ENCODE measurements at regions not wholly inside any gene's neighbourhood (a gene's known extent, or its start where the extent isn't known, plus 50 kb on each side); places are given as distances from the start of the nearest gene placed in this dataset.

DNA sequence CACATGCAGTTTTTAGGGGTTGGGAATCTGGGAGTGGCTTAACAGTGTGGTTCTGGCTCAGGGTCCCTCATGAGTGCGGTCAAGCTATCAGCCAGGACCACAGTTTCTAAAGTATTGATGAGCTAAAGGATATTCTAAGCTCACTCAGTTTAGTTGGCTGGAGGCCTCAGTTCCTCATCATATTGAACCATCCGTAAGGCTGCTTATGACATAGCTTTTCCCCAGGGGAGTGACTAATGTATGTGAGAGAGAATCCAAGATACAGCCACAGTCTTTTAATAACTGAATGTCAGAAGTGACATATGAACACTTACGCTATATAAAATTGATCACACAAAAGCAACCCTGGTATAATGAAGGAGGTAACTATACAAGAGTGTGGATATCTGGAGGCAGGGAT lies 245.3 kb downstream of the POLR1F start:
- TF ChIP-seq, protein P1, sequence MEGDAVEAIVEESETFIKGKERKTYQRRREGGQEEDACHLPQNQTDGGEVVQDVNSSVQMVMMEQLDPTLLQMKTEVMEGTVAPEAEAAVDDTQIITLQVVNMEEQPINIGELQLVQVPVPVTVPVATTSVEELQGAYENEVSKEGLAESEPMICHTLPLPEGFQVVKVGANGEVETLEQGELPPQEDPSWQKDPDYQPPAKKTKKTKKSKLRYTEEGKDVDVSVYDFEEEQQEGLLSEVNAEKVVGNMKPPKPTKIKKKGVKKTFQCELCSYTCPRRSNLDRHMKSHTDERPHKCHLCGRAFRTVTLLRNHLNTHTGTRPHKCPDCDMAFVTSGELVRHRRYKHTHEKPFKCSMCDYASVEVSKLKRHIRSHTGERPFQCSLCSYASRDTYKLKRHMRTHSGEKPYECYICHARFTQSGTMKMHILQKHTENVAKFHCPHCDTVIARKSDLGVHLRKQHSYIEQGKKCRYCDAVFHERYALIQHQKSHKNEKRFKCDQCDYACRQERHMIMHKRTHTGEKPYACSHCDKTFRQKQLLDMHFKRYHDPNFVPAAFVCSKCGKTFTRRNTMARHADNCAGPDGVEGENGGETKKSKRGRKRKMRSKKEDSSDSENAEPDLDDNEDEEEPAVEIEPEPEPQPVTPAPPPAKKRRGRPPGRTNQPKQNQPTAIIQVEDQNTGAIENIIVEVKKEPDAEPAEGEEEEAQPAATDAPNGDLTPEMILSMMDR (conservative IDR thresholded peaks at IDR 0.05; ENCODE audit: low read length) = no peak
- H3K4me3 ChIP-seq (ENCODE audit: low read length) = no peak overlapping the region
- no peak for DNase-seq (ENCODE audit: low read depth)

DNA sequence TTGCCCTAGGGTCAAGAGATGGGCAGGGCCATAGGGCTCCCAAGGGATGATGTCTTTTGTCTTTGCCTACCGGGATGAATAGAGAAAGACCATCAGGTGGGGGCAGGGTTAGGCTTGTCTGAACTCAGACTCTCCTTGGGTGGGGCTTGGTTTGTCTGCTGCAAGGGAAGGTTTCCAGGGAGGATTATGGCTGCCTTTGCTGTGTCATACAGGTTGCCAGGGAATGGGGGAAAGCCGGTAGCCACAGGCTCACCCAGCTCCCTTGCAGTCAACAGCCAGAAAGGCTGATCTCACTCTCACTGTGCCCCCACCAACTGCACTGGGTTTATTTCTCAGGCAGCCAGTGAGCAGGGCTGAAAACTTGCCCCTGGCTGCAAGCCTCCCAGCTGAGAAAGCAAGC lies 253.2 kb downstream of the POLR1F start:
- no peak overlapping the region for H3K4me3 ChIP-seq (ENCODE audit: low read length)
- no peak for DNase-seq (ENCODE audit: low read depth)
- TF ChIP-seq, protein P1 (conservative IDR thresholded peaks at IDR 0.05; ENCODE audit: low read length) = no peak

DNA sequence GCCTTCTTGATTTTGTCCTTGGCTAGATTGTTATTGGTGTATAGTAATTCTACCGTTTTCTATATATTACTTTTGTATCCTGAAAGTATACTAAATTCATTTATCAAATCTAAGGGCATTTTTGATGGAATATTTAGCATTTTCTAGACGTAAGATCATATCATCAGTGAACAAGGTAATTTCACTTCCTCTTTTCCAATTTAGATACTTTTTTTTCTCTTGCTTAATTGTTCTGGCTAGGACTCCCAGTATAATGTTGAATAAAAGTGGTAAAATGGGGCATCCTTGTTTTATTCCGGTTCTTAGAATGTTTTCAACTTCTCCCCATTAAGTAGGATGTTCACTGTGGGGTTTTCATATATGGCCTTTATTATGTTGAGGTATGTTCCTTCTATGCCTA lies 260.7 kb downstream of the POLR1F start:
- TF ChIP-seq, protein P1 (conservative IDR thresholded peaks at IDR 0.05; ENCODE audit: low read length) = no peak
- no peak for DNase-seq (ENCODE audit: low read depth)
- no peak overlapping the region for H3K4me3 ChIP-seq (ENCODE audit: low read length)

DNA sequence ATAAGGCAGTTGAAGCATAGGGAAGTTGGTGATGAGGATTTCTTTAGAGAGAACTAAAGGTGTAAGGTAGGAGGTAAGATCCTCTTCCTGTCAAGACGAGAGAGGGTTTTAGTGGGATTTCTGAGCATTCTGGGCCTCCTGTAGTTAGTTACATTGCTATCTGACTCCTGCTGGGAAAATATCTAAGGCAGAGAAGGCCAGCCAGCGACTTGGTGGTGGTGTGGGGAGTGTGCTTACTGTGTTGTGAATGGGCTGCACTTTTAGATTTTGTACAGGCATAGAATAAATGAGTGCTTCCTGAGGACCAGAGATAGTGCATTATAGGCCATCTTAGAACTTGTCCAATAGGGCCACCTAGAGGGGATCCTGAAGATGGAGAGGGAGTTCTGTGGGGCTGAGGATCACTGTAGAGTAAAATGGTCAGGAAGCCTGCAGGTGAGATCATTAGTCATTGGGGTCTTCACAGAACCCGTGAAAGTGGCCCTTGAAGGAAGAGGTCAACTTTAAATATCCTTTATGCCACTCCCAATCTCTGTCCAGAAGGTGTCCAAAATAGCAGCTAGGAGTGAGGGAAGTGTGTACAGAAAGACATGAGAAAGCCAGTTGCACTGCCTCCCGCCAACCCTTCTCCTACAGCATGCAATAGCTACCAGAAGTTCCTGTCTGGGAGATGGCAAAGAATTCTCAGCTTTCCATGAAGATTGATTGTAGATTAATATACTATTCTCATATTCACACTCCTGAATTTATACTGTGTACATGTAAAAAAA lies 266.6 kb downstream of the POLR1F start:
- TF ChIP-seq, protein P1 (conservative IDR thresholded peaks at IDR 0.05; ENCODE audit: low read length) = peak; percentile 87
- peak; percentile 69 for DNase-seq (ENCODE audit: low read depth)
- H3K4me3 ChIP-seq (ENCODE audit: low read length) = no peak overlapping the region

DNA sequence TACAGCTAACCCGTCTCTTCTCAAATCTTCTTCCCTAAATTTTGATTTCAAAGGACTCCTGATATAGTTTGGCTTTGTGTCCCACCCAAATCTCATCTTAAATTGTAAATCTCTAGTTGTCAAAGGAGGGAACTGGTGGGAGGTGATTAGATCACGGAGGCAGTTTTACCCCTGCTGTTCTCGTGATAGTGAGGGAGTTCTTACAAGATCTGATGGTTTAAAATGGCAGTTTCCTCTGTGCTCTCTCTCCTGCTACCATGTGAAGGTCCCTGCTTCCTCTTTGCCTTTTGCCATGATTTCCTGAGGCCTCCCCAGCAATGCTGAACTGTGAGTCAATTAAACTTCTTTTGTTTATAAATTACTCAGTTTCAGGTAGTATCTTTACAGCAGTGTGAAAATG lies 269.3 kb downstream of the POLR1F start:
- H3K4me3 ChIP-seq (ENCODE audit: low read length) = no peak overlapping the region
- TF ChIP-seq, protein P1 (conservative IDR thresholded peaks at IDR 0.05; ENCODE audit: low read length) = no peak
- DNase-seq (ENCODE audit: low read depth) = no peak

DNA sequence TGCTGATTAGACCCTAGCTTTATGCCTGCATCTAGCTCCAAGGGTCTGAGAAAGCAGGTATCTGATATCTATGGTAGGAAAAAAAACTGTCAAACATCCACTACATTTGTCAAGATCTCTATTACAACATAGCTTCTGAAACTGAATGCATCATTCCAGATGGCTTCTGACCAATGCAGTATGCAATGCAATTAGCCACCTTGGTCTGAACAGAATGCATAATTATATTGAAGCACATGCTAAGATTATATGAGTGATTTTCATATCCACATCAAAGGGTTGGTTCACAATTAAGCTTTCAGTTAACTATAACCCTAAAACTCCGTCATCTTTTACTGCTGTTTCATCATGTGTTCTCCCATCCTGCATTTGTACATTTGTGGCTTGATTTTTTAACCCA lies 271.4 kb downstream of the POLR1F start:
- TF ChIP-seq, protein P1 (conservative IDR thresholded peaks at IDR 0.05; ENCODE audit: low read length) = no peak
- DNase-seq (ENCODE audit: low read depth) = peak; percentile 14
- no peak overlapping the region for H3K4me3 ChIP-seq (ENCODE audit: low read length)

DNA sequence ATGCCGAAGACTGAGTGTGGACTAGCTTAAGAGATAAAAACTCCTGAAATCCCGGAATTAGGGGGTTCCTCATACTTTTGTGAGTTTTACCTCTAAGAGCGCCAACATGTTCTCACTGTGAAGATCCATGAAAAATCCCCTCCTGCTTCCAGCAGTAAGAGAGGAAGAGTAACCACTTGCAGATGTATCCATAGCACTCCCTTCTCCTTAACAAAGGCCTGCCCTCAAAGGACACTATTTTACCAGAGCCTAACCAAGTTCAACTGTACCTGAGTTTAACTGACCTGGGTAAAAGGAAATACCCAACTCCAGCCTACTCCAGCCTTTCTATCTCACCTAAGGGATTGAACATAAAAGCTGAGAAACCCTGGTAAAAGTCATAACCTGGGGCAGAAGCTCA lies 280.9 kb downstream of the POLR1F start:
- TF ChIP-seq, protein P1 (conservative IDR thresholded peaks at IDR 0.05; ENCODE audit: low read length) = no peak
- no peak for DNase-seq (ENCODE audit: low read depth)
- H3K4me3 ChIP-seq (ENCODE audit: low read length) = no peak overlapping the region

Data from AG10803 (cell line).